HG02870 (cell line): ENCODE measurements at regions not wholly inside any gene's neighbourhood (a gene's known extent, or its start where the extent isn't known, plus 50 kb on each side); places are given as distances from the start of the nearest gene placed in this dataset.

Experiments used
- ATAC-seq: cut with Tn5 transposase; IDR thresholded peaks from one replicate; pipeline ENCODE4 v1.9.1; 2021; ENCODE audit warnings: mild to moderate bottlenecking, moderate library complexity; ENCODE audit not compliant: unreplicated experiment

- ATAC-seq, result no peak
These were observed 139.2 kb downstream of the SLC4A3 start for GRCh38 chr2:219766658-219767057.

- ATAC-seq, result no peak
These were observed 141.9 kb downstream of the SLC4A3 start for GRCh38 chr2:219769090-219769910.

GRCh38 chr2:219772103-219772635 lies 144.7 kb downstream of the SLC4A3 start:
- no peak for ATAC-seq

DNA sequence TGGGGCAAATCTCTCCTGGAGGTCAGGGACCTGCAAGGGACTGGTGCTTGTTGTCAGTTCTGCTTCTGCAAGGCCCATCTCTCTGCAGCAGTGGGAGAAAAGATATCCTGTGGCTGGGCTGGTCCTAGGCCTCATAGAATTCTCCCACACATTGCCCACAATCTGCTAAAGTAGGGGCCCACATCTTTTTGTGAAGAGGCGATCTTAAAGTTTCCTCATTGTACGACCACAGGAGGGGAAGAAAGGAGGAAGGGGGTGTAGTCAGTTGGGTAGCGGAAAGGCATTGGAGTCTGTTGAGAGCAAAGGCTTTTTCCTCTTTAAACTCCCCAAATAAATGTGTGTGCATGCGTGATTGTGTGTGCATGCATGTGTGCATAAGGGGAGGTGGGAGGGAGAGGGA lies 145.3 kb downstream of the SLC4A3 start:
- no peak for ATAC-seq

DNA sequence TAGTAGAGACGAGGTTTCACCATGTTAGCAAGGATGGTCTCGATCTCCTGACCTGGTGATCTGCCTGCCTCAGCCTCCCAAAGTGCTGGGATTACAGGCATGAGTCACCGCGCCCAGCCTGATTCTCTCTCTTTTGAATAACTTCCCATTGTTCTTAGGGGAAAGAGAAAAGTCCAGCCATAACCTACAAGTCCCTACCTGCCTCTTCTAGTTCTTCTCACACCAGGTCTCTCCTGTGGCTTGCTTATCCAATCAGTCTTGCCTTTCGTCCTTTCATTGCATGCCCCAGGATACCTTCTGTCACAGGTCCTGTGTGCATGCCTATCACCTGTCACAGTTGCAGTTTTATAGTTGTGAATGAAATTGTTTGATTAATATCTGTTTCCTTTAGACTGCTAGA lies 148.1 kb downstream of the SLC4A3 start:
- ATAC-seq, result no peak

- no peak for ATAC-seq
These were observed 150.0 kb downstream of the SLC4A3 start for GRCh38 chr2:219777388-219777787.

- no peak for ATAC-seq
These were observed 150.8 kb downstream of the SLC4A3 start for GRCh38 chr2:219778189-219778588.

GRCh38 chr2:219782737-219783348 lies 155.4 kb downstream of the SLC4A3 start:
- ATAC-seq, result no peak

DNA sequence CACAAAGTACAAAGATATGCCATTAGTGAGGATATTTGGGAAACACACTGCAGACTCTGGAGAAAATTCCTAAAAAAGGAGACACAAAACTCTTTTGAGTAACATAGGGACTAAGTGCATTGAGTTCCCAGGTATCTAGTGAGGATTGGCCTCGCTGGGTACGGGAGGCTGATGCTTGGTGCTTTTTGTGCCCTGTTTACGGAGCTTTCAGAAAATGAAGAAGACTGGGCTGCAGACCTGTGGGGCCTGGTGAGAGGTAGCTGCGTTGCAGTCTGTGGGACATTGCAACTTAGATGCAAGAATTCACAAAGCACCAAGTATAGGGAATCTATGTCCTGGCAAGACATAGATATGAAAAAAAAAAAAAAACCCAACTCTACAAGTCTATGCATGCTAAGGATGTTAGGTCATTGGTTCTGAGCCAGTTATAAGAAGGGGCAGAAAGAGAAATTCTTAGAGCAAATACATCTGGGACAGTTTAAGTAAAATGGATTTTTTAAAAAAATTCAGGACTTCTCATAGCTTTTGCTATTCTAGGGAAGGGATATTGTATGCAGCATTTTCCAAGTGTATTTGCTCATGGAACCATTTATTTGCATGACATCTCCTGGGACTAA lies 156.0 kb downstream of the SLC4A3 start:
- no peak for ATAC-seq

GRCh38 chr2:219784178-219784577 lies 156.7 kb downstream of the SLC4A3 start:
- no peak for ATAC-seq

- ATAC-seq, result no peak
These were observed 162.0 kb downstream of the SLC4A3 start for GRCh38 chr2:219789476-219789875.

- ATAC-seq, result no peak
These were observed 165.0 kb downstream of the SLC4A3 start for GRCh38 chr2:219792446-219792845.

DNA sequence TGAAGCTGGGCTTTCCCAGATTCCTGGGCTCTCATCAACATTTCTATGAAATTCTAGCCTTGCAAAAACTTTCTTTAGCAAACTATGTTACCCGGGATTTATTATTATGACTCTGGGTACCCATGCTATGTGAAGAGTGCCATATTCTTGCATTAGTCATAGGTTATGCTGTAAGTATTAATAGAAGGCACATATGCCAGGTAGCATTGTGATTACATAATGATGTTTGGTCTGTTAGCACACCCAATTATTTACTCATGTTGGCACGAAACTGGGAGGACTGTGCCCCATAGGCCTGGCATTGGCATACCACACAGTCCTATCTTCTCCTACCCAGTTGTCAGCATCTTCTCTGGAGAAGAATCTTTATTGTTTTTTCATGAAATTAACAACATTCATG lies 171.0 kb downstream of the SLC4A3 start:
- no peak for ATAC-seq

DNA sequence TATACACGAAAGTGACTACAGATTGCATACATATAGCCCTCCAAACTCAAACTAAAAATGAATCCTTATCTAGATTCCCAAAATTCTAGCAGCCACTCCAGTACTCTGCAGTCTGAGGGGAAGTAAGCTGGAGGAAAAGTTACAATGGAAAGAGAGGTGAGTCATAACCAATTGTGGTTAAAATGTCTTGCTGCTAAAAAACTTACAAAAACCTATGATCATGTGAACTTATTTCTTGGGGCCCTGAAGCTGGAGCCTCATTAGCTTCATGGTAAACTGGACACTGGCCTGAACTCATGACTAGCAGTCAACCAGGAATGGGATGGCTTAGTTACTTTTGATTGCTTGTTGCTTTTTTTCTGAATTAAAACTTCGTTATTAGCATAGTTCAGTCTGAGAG lies 175.9 kb downstream of the SLC4A3 start:
- ATAC-seq, result no peak

DNA sequence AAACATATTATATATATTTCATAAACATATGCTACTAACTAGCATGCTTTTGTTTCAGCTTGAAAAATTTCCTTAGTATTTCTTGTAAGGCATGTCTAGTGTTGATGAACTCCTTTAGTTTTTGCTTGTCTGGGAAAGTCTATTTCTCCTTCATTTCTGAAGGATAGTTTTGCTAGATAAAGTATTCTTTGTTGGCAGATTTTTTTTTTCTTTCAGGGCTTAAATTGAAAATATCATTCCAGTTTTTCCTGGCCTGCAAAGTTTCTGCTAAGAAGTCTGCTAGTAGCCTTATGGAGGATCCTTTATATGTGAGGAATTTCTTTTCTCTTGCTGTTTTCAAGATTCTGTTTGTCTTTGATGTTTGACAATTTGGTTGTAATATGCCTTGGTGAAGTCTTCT lies 183.5 kb downstream of the SLC4A3 start:
- ATAC-seq, result no peak

- ATAC-seq, result no peak
These were observed 185.2 kb downstream of the SLC4A3 start for GRCh38 chr2:219812672-219813071.

- no peak for ATAC-seq
These were observed 193.3 kb downstream of the SLC4A3 start for GRCh38 chr2:219820767-219821166.

- no peak for ATAC-seq
These were observed 196.1 kb downstream of the SLC4A3 start for GRCh38 chr2:219823574-219823973.

DNA sequence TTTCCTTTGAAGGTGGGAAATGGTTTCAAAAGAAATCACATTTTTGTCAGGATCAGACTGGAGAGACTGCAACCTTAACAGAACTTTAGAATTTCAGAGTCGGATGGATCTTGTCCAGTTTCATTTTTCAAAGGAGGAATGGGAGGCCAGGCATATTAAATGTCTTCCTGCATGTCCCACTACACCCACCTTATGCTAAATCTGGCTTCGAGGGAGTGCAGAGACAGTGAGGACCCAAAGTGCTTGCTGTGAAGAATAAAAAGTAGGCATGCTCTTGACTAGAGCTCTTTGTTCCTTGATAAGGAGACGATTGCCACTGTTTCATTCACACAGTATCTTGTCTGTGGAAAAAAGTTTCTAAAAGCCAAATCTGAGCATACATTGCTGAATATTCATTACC lies 197.6 kb downstream of the SLC4A3 start:
- ATAC-seq, result no peak

DNA sequence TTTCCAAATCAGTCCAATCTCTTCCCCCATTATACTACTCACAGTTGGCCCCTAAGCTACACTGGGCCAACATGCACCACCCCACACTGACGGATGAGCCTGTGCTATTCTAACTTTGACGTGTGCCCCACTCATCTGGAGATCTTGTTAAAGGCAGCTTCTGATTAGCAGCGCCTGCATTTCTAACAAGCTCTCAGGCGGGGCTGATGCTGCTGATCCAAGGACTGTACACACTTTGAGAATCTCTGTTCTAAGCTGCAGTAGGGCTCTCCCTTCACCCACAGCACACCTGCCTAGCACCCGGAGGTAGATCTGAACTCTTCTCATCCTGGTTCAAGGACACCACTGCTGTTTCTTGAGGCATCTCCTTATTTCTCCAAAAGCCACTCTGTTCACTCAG lies 200.7 kb downstream of the SLC4A3 start:
- ATAC-seq, result no peak

DNA sequence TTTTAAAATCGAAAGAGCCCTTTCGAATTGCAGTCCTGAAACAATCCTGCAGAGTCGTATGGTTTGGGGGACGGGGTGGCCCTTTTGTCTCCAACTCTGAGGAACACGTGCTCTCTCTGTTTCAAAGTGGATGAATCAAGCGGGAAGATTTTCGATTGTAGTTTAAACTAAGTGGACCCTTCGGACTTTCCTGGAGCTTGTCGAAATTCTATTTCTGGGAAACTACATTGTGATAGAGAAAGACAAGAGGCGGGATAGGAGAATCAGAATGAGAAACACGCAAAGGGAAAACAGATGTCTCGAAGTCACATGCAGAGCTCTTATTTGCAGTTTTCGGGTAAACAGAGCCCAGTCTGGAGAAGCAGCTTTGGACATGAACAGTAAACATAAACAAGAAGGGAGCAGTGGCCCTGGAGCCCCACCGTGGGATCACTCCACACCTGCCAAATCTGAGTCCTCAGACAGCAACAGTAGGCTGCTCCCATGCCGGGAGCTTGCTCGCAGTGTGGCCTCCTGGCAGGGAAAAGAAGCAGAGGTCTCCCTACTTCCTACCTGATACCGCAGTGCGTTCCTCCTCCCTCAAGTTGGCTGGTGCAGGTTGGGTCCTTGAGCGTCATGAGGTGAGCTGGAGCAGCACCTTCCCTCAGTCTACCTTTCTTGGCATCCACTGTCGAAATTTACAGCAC lies 202.4 kb downstream of the SLC4A3 start:
- ATAC-seq, result no peak
